Suprapubic skin (tissue), 4 donors: ENCODE measurements at regions not wholly inside any gene's neighbourhood (a gene's known extent, or its start where the extent isn't known, plus 50 kb on each side); places are given as distances from the start of the nearest gene placed in this dataset.

Experiments used
- DNase-seq, 2 donors: peaks; one replicate each; pipeline ENCODE4 v3.0.0-alpha.2; 2019; ENCODE audit warnings: low spot score in 2 of 2
- H3K27ac ChIP-seq: fragments of 200-600 bp; sonication (generic); one replicate; pipeline ENCODE4 v1.5.1; 2019
- H3K27me3 ChIP-seq: fragments of 200-600 bp; sonication (generic); one replicate; pipeline ENCODE4 v1.5.1; 2019
- H3K36me3 ChIP-seq: fragments of 200-600 bp; sonication (generic); one replicate; pipeline ENCODE4 v1.5.1; 2019
- H3K4me1 ChIP-seq: fragments of 200-600 bp; sonication (generic); one replicate; pipeline ENCODE4 v1.5.1; 2019
- H3K4me3 ChIP-seq: fragments of 200-600 bp; sonication (generic); one replicate; pipeline ENCODE4 v1.5.1; 2019; ENCODE audit warnings: mild to moderate bottlenecking
- H3K9me3 ChIP-seq: fragments of 200-600 bp; sonication (generic); one replicate; pipeline ENCODE4 v1.5.1; 2019
- CTCF ChIP-seq, 2 donors: fragments of 200-600 bp in 1 of 2; fragments of 450-650 bp in 1 of 2; sonication (generic) in 1 of 2; IDR thresholded peaks; one replicate each; pipeline ENCODE4 v1.5.1; 2016 to 2019; ENCODE audit warnings: antibody characterized with exemption in 2 of 2, mild to moderate bottlenecking in 1 of 2, moderate library complexity in 1 of 2
- EP300 ChIP-seq: sonication (generic); formaldehyde crosslinking; IDR thresholded peaks from one replicate; pipeline ENCODE4 v1.6.1; 2017; ENCODE audit warnings: antibody characterized with exemption
- POLR2A ChIP-seq, 2 donors: fragments of 450-650 bp; IDR thresholded peaks; one replicate each; pipeline ENCODE4 v1.6.1; 2017; ENCODE audit warnings: antibody characterized with exemption in 2 of 2, mild to moderate bottlenecking in 2 of 2, moderate library complexity in 2 of 2
- POLR2AphosphoS5 ChIP-seq, 3 donors: sonication (generic); formaldehyde crosslinking; IDR thresholded peaks; one replicate each; pipeline ENCODE4 v1.6.1; 2017; ENCODE audit warnings: antibody characterized with exemption in 3 of 3
- WGBS: methylation state at CpG from one replicate; pipeline ENCODE4 v1.1.5; 2018; 5-methylcytosine and 5-hydroxymethylcytosine counted together

DNA sequence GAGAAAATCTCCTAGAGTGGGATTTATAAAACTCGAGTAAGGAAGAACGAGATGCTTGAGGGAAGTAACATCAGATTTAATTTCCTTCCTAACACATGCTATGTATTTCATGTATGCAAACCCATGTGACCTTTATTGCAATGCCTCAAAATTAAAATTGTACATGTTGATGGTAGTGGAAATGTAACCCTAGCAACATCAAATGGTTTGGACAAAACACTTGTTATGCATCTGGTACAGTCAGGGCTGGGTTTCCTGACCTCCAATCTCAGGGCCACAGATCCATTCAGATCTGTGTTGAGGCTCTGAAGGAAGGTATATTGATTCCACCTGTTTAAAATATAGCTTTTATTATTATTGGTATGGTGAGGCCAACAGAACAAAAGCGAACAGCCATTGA lies 246.0 kb downstream of the WNT5A start:
- Histone ChIP-seq H3K4me1 (no peaks in the 10 kb centered on the region), H3K9me3 (no peaks in the 10 kb centered on the region), H3K36me3 (no peaks in the 10 kb centered on the region), H3K27ac (no peak overlapping the region), H3K27me3 (no peaks in the 10 kb centered on the region), H3K4me3 (no peak overlapping the region)
- DNase-seq: no peak
- TF ChIP-seq EP300 (no peak), CTCF (IDR thresholded peaks at IDR 0.05) (no peak), POLR2A (IDR thresholded peaks at IDR 0.05) (no peak), POLR2AphosphoS5 (IDR thresholded peaks at IDR 0.05) (no peak)
- WGBS: 88% methylated on average over 3 of the region's 3 CpGs

GRCh38 chr3:55235416-55235815 lies 251.7 kb downstream of the WNT5A start:
- H3K36me3 ChIP-seq: no peaks in the 10 kb centered on the region
- no peaks in the 10 kb centered on the region for H3K9me3 ChIP-seq
- TF ChIP-seq EP300: no peak
- TF ChIP-seq POLR2AphosphoS5 (IDR thresholded peaks at IDR 0.05): no peak
- TF ChIP-seq CTCF (IDR thresholded peaks at IDR 0.05): no peak
- TF ChIP-seq POLR2A (IDR thresholded peaks at IDR 0.05): no peak
- H3K4me1 ChIP-seq: no peaks in the 10 kb centered on the region
- no peak overlapping the region for H3K4me3 ChIP-seq
- no peak for DNase-seq
- H3K27me3 ChIP-seq: no peaks in the 10 kb centered on the region
- no peak overlapping the region for H3K27ac ChIP-seq

- DNase-seq: no peak
- no peaks in the 10 kb centered on the region for H3K36me3 ChIP-seq
- 80% methylated on average over 5 of the region's 5 CpGs for WGBS
- TF ChIP-seq EP300 (no peak), POLR2AphosphoS5 (IDR thresholded peaks at IDR 0.05) (no peak), CTCF (IDR thresholded peaks at IDR 0.05) (no peak), POLR2A (IDR thresholded peaks at IDR 0.05) (no peak)
- H3K4me3 ChIP-seq: no peak overlapping the region
- no peaks in the 10 kb centered on the region for H3K27me3 ChIP-seq
- no peaks in the 10 kb centered on the region for H3K9me3 ChIP-seq
- no peaks in the 10 kb centered on the region for H3K4me1 ChIP-seq
- no peak overlapping the region for H3K27ac ChIP-seq
Measured at GRCh38 chr3:55226696-55227095, 260.4 kb downstream of the WNT5A start.

GRCh38 chr3:55218577-55218976 lies 268.5 kb downstream of the WNT5A start:
- no peaks in the 10 kb centered on the region for H3K9me3 ChIP-seq

DNA sequence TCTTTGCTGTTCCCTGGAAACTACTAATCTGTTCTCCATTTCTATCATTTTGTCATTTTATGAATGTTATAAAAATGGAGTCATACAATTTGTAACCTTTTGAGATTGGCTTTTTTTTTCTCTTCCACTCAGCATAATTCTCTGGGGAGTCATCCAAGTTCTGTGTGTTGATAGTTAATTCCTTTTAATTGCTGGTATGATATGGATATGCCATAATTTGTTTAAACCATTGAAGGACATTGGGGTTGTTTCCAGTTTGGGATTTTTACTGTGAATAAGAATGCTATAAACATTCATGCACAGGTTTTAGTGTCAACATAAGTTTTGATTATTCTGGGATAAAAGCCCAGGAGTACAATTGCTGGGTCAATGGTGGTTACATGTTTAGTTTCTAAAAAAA lies 279.4 kb downstream of the WNT5A start:
- Histone ChIP-seq H3K9me3 (no peaks in the 10 kb centered on the region), H3K27ac (no peak overlapping the region), H3K4me1 (no peaks in the 10 kb centered on the region), H3K27me3 (no peaks in the 10 kb centered on the region), H3K4me3 (no peak overlapping the region), H3K36me3 (no peaks in the 10 kb centered on the region)
- no peak for DNase-seq
- no peak for TF ChIP-seq CTCF (IDR thresholded peaks at IDR 0.05)
- no peak for TF ChIP-seq EP300
- TF ChIP-seq POLR2AphosphoS5 (IDR thresholded peaks at IDR 0.05): no peak
- TF ChIP-seq POLR2A (IDR thresholded peaks at IDR 0.05): no peak

More at GRCh38 chr3:55218577-55218976, 268.5 kb downstream of the WNT5A start:
- TF ChIP-seq POLR2A (IDR thresholded peaks at IDR 0.05) (no peak), POLR2AphosphoS5 (IDR thresholded peaks at IDR 0.05) (no peak), EP300 (no peak), CTCF (IDR thresholded peaks at IDR 0.05) (no peak)
- Histone ChIP-seq H3K27me3 (no peaks in the 10 kb centered on the region), H3K27ac (no peak overlapping the region), H3K4me3 (no peak overlapping the region), H3K4me1 (no peaks in the 10 kb centered on the region), H3K36me3 (no peaks in the 10 kb centered on the region)
- 62% methylated on average over 1 of the region's 1 CpG for WGBS
- no peak for DNase-seq
